Lung (tissue), 11 donors: ENCODE measurements at regions not wholly inside any gene's neighbourhood (a gene's known extent, or its start where the extent isn't known, plus 50 kb on each side); places are given as distances from the start of the nearest gene placed in this dataset.

Experiments
- ATAC-seq: fragments of 200-7000 bp; cut with Tn5 transposase; one replicate; pipeline ENCODE4 v1.9.1; 2020; ENCODE audit warnings: moderate number of reproducible peaks; ENCODE audit not compliant: insufficient read depth, low FRiP score
- DNase-seq, 3 donors: peaks; one replicate each; pipeline ENCODE4 v3.0.0-alpha.2; 2013 to 2017
- H3K27ac ChIP-seq, 2 donors: one replicate each; pipeline ENCODE4 v1.5.1; 2013; ENCODE audit warnings: mild to moderate bottlenecking in 2 of 2, moderate library complexity in 2 of 2, control low read depth in 1 of 2, inconsistent platforms in 1 of 2, low read depth in 1 of 2, low read length in 1 of 2
- H3K27me3 ChIP-seq, 3 donors: one replicate each; pipeline ENCODE4 v1.5.1; 2013; ENCODE audit warnings: low read length in 2 of 3; ENCODE audit not compliant: control insufficient read depth in 3 of 3, insufficient read depth in 3 of 3
- H3K36me3 ChIP-seq, 4 donors: one replicate each; pipeline ENCODE4 v1.5.1; 2013; ENCODE audit warnings: low read length in 4 of 4, mild to moderate bottlenecking in 1 of 4, moderate library complexity in 1 of 4; ENCODE audit not compliant: control insufficient read depth in 4 of 4, insufficient read depth in 4 of 4
- H3K4me1 ChIP-seq, 5 donors: one replicate each; pipeline ENCODE4 v1.5.1; 2013; ENCODE audit warnings: low read length in 5 of 5, mild to moderate bottlenecking in 2 of 5, moderate library complexity in 1 of 5; ENCODE audit not compliant: control insufficient read depth in 5 of 5, insufficient read depth in 5 of 5
- H3K4me3 ChIP-seq: one replicate; pipeline ENCODE4 v1.5.1; 2013; ENCODE audit warnings: mild to moderate bottlenecking, control low read depth, moderate library complexity
- H3K9ac ChIP-seq, 2 donors: one replicate each; pipeline ENCODE4 v1.5.1; 2013; ENCODE audit warnings: low read length in 2 of 2, control low read depth in 1 of 2; ENCODE audit not compliant: insufficient read depth in 1 of 2
- H3K9me3 ChIP-seq, 4 donors: one replicate each; pipeline ENCODE4 v1.5.1; 2013; ENCODE audit warnings: low read length in 3 of 4, mild to moderate bottlenecking in 1 of 4, moderate library complexity in 1 of 4; ENCODE audit not compliant: control insufficient read depth in 4 of 4, insufficient read depth in 3 of 4
- CTCF ChIP-seq: IDR thresholded peaks from 2 replicates; pipeline ENCODE4 v1.5.1; 2012; ENCODE audit warnings: mild to moderate bottlenecking; ENCODE audit errors: control extremely low read depth, extremely low read depth
- whole genome bisulfite sequencing, 2 donors: extraction: QIAGEN DNeasy Blood & Tissue Kit; methylation state at CpG; one replicate each; pipeline ENCODE4 v1.1.7; 2013; 5-methylcytosine and 5-hydroxymethylcytosine counted together
- donor health status: control.
- donor health status: control.
- donor health status: Bipolar disorder and iron deficiency.
- donor health status: healthy.
- donor health status: DM: yes; HTN: yes; CAD: no.

- TF ChIP-seq CTCF, result no peak
- H3K4me1 ChIP-seq, result no peaks in the 10 kb centered on the region
- no peak overlapping the region for H3K27ac ChIP-seq
- WGBS, 2 donors, result 91 to 96% methylated on average over 2 of the region's 2 CpGs
- H3K9me3 ChIP-seq, result no peaks in the 10 kb centered on the region
- DNase-seq (no peak), ATAC-seq (no peak)
- no peak overlapping the region for H3K4me3 ChIP-seq
- peaks cover 0 to 3% (median 0%) of the 10 kb centered on the region in 3 donors for H3K27me3 ChIP-seq
- no peak overlapping the region for H3K9ac ChIP-seq
- no peaks in the 10 kb centered on the region for H3K36me3 ChIP-seq
Measured at GRCh38 chr3:132159145-132159544, 124.3 kb upstream of the CPNE4 start.

GRCh38 chr3:132160198-132160597 is 125.4 kb upstream of the CPNE4 start:
- no peaks in the 10 kb centered on the region for H3K27me3 ChIP-seq
- no peak overlapping the region for H3K9ac ChIP-seq
- TF ChIP-seq CTCF, result no peak
- no peaks in the 10 kb centered on the region for H3K4me1 ChIP-seq
- H3K4me3 ChIP-seq, result no peak overlapping the region
- no peaks in the 10 kb centered on the region for H3K36me3 ChIP-seq
- DNase-seq (peak; percentile 21 to 75 (median 43)), ATAC-seq (no peak)
- H3K27ac ChIP-seq, result no peak overlapping the region
- WGBS, 2 donors, result 57 to 74% methylated on average over 1 of the region's 1 CpG
- H3K9me3 ChIP-seq, result no peaks in the 10 kb centered on the region

GRCh38 chr3:132161608-132162007 is 126.8 kb upstream of the CPNE4 start:
- ATAC-seq, result no peak
- no peak for TF ChIP-seq CTCF

GRCh38 chr3:132164469-132165092 is 129.8 kb upstream of the CPNE4 start:
- TF ChIP-seq CTCF, result no peak
- Histone ChIP-seq H3K9me3 (no peaks in the 10 kb centered on the region), H3K27ac (no peak overlapping the region), H3K36me3 (no peaks in the 10 kb centered on the region), H3K4me3 (no peak overlapping the region), H3K4me1 (no peaks in the 10 kb centered on the region), H3K27me3 (peaks cover 0 to 2% (median 0%) of the 10 kb centered on the region in 3 donors), H3K9ac (no peak overlapping the region)
- ATAC-seq, result peak; percentile 34
- DNase-seq, result peak in 2 of 3 donors; percentile 26 to 40
- 23 to 52% methylated on average over 1 of the region's 1 CpG for WGBS, 2 donors

More at GRCh38 chr3:132161608-132162007, 126.8 kb upstream of the CPNE4 start:
- no peak overlapping the region for H3K27ac ChIP-seq
- no peaks in the 10 kb centered on the region for H3K9me3 ChIP-seq
- H3K27me3 ChIP-seq, result no peaks in the 10 kb centered on the region
- H3K4me1 ChIP-seq, result no peaks in the 10 kb centered on the region
- 74 to 81% methylated on average over 1 of the region's 1 CpG for WGBS, 2 donors
- no peak overlapping the region for H3K9ac ChIP-seq
- DNase-seq, result peak in 1 of 3 donors; percentile 1
- no peak overlapping the region for H3K4me3 ChIP-seq
- no peaks in the 10 kb centered on the region for H3K36me3 ChIP-seq
